NCI-H1930 (cell line): ENCODE measurements at regions not wholly inside any gene's neighbourhood (a gene's known extent, or its start where the extent isn't known, plus 50 kb on each side); places are given as distances from the start of the nearest gene placed in this dataset.
A peak's percentile ranks its signal among the peaks of the same experiment; 100 is the strongest.
"Not testable (repeated sequence)": the region's sequence is repeated elsewhere in the genome, so short reads cannot be mapped to it uniquely, and the experiment has no call there.

Source experiments
- DNase-seq, 2 experiments: peaks; one replicate each; lab custom pipeline; 2025; lab: John Stamatoyannopoulos, UW

DNA sequence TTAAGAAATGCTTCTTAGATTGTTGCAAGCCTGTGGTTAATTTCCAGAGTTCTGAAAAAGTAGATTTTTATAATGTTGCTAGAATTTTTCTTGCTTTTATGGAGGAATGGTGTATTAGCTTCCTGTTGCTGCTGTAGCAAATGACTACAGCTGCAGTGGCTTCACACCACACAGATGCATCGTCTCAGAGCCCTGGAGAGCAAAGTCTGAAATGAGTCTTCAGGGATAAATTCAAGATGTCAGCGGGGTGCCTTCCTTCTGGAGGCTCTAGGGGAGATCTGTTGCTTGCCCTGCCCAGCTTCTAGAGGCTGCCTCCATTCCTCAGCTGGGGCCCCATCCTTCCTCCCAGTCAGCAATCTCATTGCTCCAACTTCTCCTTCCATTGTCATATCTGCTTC lies 187.8 kb downstream of the ZNF516 start:
- DNase-seq: no peak

DNA sequence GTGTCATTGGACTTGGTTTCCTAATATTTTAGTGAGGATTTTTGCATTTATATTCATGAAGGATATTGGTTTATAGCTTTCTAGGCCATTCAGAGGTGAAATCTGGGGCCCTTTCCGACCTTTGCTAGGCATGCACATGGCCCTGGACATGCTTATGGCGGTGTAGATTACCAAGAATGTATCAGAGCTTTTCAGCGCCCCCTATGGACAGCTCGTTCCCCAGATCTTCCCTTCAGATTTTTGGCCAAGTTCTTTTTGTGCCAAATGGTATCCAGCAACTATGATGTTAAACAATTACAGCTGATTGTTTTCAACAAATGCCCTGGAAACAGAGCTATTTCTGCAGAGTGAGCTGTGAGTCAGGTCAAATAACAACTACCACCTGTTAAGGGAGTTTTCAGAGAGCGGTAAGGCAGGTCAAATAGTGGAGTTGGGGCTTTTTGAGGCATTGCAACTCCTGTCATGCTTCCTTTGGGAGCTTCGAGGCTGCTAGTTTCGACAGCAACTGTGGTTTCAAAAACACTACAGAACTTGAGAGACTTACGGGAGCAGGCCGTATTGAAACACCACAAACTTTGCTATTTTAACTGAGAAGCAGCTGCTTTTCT lies 188.3 kb downstream of the ZNF516 start:
- DNase-seq: no peak

DNA sequence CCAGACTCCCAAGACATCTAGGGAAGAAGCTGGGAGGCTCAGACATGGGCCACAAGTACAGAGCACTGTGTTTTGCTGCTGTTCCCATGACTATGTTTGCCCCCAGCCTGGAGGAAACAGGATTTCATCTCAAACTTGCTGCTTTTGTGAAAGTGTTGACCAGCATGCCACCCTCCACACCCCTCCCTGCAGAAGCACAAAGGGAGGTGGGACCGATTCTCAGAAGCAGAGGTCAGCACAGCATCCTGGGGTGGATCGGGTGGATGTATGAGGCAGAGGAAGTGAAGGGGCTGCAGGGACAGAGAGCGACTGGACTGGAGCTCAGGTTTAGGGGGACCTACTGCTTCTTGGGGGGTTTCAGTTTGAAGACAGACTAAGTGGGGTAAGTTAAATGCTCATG lies 209.2 kb downstream of the ZNF516 start:
- DNase-seq: no peak

DNA sequence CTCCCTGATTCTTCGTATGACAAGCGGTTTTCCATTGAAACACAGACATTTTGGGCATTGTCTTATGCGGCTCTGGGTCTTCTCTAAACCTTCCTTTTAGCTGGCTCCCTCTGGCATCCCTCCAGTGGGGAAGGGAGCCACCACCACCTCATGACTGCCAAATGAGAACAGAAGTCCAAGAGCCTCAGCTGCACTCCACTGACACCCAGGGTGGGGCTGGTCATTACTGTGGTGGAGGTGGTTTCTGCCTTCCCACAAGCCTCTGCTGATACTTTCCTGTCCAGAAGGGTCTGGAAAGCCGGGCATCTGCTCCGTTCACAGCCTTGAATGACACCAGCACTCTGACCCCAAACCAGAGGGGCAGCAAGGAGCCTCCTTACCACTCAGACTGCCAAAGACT lies 213.5 kb downstream of the ZNF516 start:
- no peak for DNase-seq

DNA sequence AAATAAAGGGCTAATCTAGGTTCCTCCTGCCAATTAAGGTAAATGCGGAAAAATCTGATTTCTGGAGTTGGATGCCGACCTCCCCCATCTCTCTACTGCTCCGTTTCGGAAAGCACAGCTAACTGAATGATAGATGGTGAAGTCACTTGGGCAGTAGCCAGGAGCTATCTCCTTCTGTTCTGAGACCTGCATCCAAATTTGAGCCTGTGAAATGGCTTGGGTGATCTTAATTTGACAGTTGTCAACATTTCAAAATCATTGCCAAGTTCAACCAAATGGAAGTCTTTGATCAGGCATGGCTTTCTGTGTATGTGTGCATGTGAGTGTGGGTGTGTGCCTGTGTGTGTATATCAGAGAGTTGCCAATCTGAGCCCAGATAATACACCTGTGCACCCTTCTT lies 217.2 kb downstream of the ZNF516 start:
- no peak for DNase-seq

DNA sequence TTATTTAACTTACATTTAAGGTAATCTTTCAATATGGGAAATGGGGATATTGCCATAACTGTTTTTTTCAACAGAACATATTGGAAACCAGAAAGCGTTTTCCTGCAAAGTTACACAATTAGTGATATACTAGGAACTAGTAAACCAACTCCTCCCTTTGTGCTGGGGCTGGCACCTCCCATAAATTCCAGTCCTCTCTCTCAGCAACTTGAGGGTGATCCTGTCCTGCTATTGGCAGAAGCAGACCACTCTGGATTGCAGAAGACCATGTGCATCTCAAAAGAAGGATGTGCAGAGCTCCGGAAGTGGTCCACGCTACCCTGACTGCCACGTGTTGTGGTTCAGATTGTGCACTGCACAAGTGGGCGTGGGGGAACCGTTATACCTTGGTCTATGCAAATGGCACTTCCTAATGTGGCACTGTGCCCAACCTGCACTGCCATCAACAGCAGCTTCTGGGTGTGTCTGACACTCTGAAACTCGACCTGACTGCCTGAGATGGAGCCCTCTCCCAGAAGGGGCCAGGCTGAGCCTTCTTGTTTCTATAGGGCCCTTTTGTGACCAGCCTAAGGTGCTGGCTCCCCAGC lies 219.2 kb downstream of the ZNF516 start:
- no peak for DNase-seq

DNA sequence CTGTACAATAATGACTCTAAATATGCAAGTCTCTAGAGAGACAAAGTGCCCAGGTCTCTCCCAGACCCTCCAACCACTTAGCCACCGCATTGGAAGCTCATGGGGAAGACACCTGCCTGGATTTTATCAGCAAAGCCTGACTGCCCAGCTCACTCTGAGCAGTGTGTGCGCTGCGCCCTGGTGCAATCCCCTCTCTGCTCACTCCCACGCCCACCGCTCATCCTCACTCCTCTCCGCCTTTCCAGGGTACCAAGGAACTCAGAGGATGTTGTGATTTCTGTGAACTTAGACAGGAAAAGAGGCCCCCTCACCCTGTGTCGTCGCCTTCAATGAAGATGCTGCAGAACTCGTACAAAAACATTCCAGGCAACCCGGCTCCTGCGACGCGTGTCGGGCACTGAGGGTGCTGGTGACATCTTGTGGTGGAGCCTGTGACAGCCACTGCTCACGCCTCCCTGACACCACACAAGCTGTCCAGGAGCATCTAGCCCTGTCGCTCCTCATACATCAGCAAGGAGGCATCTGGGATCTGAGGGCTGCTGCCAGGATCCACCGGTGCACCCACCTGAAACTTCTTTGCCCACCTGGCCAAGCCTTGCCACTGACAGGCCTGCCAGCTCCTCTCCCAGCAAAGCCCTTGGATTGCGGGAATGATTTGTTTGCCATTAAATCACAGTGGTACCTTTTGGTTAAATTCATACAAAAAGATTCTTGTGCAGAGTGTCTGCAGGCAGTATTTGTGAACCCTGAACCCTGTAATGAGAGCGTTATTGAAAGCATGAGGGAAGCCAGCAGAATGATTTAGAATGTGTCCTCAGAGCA lies 220.4 kb downstream of the ZNF516 start:
- DNase-seq: peak; percentile 31 to 42

DNA sequence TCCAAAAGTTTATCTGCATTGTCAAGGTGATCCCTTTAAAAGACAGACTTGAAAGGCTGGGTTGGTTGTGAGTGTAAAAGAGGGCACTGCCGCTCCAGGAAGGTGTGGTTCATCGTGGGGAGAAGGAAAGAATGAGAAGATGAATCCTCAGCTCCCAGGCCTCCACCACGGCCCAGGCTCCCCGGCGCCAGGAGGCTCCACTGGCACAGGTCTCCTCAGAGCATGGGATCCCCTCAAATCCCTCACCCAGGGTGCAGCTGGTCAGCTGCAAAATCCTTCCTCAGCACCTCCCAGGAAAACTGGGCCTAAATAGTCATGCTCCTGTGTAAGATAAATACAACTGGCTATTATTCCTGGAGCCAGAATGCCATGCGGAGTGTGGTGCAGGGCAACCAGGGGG lies 221.1 kb downstream of the ZNF516 start:
- no peak for DNase-seq

DNA sequence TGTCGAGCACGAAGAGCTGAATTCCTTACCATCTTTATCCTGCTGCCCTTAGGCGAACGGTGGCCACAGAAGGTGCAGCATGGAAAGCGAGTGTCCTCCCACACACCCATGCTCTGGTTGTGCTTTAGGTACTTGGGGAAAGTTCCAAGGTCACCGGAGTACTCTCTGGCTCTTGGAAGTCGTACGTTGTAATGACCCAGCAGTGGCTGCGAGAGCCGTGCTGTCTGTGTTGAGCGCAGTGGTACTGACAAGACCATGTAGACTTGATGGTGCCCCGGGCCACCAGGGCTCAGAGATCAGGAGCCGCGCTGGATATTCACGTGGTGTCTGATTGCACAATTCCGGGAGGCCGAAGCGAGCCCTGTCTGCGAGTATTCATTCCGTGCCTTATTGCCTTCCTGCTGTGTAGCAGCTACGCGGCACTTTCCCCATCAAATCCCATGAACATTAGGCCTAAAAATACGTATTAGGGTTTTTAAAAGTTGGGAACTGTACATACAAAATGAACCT lies 222.0 kb downstream of the ZNF516 start:
- DNase-seq: no peak

DNA sequence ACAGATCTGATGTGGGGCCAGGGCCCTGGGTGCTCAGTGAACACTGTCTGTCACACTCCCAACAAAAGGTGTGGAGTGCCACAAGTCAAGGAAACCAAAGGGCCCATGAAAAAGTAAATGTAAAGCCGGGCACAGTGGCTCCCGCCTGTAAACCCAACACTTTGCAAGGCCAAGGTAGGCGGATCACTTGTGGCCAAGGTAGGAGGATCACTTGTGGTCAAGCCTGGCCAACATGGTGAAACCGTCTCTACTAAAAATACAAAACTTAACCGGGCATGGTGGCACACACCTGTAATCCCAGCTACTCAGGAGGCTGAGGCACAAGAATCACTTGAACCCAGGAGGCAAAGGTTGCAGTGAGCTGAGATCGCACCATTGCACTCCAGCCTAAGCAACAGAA lies 227.6 kb downstream of the ZNF516 start:
- not testable (repeated sequence) for DNase-seq

DNA sequence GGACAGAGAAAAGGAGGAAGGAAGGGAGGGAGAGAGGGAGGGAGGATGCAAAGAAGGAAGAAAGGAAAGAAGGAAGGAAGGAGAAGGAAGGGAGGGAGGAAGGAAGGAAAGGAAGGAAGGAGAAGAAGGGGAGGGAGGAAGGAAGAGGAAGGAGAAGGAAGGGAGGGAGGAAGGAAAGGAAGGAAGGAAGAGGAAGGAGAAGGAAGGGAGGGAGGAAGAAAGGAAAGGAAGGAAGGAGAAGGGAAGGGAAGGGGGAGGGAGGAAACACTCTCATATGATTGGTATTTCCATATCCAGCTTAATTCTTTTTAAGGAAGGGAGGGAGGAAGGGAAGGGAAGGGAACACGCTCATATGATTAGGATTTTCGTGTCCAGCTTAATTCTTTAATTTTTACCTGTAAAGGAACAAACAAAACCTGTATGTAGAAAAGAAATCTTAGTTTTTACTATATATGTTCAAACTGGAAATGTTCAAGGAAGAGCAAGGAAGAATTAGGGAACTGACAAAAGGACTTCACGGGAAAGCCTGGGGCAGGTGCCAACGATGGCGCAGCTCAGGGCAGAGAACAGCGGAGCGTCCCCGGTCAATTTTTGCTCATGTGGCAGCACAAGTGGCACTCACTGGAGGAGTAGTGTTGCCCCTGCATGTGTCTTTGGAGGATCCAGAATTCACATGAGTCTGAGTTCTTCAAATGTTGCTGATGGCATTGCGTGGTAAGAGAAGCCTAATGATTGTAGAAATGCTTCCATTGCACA lies 228.6 kb downstream of the ZNF516 start:
- DNase-seq: no peak

DNA sequence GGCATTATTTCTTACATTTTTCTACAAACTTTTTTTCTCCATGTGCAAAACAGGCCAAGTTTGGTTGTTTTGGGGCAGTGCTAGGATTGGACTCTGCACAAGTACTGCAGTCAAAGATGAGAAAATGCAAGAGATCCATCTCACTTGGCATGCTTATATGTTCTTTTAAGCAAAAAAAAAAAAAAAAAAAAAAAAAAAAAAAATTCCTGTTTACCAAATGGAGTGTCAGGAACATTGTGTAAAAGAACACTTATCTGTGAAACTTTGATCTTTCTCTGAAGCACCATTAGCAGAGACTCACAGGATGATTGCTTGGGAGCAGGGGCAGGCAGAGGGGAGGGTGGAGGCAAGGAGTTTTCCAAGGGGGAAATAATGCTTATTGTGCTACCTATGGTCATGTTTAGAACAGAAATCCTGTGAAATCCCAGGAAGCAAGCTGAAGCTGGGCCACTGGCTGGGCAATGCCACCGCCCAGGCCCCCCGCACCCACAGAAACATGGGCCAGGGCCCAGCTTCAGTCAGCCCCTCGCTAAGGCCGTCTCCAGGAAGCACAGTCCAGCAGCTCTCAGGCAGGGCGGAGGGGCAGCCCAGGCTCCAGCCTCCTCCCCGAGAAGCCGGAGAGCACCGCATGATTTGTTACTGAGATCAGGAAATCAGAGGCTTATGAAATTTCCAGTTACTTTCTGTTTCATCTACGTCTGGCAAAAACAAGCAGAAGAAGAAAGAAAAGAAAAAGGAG lies 229.4 kb downstream of the ZNF516 start:
- DNase-seq: no peak

DNA sequence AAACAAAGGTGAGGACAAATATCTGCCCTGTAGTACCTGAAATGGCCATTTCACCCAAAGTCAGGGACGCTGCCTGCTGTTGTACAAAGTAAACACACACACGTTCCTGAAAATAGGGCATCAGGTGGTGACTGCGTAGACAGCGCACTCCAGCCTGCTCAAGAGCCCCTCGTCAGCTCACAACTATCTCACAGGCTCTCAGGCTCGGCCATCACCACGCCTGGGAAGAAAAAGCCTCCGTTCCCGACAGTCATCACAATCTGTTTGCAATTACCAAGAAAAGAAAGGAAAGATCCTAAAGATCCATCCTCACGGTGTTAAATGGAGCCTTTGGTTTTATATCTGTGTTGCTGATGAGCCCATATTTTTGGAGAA lies 230.2 kb downstream of the ZNF516 start:
- no peak for DNase-seq

DNA sequence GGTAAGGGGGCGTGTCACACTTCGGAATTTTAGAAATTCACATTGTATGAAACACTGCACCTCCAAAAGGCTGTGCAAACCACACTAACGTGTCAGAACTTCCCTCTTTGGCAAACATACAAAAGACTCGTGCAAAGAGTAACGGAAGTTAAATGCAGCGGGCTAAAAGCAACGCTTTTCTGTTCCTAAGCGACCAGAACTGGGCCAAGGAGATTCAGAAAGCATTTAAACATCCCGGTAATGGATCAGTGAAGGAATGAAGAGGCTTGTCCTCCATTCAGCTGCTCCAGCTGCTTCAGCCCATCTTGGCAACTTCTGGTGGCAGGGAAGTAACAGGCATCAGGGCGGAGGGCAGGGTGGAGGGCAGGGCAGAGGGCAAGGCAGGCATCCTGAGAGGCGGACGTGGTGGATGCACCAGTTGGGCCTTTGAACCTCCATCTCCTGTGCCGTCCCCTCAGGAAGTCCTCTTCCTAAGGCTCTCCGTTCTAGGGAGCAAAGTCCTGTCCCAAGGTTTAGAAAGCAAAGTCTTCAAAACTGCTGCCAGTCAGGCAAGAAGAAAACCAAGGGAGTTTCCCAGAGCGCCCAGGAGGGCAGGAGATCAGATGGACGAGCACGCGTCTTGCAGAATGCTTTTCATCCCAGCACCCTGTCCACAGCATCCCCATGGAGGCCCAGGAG lies 230.7 kb downstream of the ZNF516 start:
- no peak for DNase-seq

DNA sequence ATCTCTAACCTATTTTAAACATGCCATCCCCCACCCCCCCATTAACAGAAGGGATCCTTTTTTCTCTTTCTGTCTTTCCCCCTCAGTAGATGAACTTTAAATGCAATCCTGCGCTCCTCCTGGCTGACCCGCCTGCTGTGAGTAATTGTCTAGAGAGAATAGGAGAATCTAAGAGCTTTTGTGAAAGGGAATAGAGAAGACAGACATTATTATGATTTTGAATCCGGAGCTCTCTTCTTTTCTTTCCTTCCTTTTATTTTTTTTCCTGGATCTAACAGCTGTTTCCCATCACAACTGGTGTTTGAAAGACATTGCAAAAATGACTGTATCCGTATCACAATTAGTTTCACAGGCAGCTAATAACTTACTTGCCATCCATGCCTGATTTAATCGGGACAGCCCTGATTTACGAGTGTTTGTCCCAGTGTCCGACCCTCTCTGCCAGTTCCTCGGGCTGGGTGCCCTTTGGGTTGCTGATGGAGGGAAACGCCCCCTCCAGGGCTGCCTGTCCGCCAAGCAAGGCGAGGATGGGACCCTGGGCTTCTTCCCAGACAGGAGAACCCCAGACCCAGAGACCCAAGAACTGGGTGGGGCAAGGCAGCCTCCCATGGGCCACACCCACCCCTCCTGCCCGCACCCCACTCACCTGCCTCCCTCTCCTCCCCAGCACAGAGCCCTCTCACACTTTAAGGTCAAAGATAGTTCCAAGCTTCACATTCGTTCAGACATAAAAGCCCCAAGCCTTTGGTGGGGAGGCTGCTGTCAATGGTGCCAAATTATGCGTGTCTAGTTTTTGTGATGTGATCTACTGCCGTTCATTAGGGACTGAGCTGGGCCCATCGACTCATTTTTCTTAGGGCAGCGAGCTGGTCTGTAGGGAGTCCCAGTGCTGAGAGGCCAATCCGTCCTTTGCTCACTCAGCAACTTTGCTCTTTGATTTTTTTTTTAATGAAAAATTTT lies 231.7 kb downstream of the ZNF516 start:
- no peak for DNase-seq

DNA sequence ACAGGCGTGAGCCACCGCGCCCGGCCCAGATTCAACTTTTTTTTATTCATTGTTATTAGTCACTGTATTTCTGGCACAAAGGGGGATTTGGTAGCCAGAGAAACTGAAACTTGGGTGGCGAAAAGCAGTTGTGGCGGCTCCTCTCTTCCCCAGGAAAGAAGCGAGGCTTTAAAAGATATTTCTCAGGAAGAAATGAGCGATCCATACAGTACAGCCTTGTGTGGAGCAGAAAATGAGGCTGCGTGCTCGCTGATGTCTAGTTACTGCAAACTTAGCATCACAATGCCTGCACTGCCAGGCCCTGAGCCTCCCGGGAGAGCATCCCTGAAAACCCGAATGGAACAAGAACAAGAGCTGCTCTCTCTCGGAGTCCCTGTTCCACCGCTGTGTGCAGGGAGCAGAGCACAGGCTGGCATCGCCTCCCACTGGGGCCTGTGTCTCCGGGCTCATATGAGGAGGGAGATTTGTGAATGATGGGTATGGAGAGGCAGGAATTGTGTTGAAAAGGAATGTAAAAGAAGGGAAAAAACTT lies 234.0 kb downstream of the ZNF516 start:
- DNase-seq: no peak

DNA sequence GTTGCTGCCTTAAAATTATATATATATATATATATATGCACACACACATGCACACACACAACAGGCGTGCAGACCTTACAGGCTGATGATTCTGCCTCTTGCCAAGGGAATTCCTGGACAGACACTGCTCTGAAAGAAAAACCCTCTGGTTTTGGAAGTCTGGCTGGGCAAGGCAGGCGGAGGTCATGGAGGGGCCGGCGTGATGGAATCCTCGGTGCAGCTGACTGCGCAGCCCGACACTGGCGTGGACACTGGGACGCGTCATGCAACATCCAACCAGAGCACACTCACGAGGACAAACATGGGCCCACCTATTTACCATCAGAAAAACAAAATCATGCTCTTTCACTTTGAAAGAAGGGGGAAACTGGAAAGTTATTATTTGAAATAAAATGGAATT lies 235.3 kb downstream of the ZNF516 start:
- no peak for DNase-seq

DNA sequence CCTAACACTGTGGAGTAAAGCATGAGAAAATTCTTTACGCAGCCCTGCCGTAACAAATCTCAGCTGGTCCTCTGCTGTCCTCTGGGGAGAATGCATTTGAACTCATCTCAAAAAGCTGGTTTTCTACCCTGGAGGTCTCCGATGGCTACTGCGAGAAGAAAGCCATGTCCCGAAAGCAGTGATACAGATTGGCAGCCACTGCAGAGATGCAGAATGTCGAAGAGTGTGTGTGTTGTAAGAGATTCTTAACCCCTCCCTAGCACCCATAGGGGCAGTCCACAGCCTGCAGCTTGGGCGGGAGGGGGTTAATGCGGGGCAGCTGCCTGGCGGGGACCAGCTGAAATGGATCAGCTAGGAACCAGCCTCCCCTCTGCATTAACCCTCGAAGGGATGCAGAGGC lies 235.9 kb downstream of the ZNF516 start:
- DNase-seq: no peak

DNA sequence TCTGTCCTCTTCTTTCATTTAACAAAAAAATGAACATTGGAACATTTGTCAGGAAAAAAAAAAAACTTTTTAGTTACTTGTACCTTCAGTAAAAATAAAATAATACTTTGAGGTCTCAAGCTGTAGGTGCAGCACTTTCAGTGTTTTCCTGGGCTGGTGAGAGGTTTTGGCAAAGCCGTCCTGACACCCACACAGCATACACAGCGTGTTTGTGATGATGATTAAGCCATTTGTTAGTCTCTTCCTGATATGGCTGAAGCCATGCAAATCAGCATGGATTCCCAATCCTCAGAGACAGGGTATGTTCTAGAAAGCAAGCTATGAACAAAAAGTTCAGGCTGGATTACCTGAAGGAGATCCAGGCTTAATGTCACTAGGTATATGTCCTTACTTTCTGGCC lies 236.8 kb downstream of the ZNF516 start:
- DNase-seq: no peak
